ENCODE measurements at regions not wholly inside any gene's neighbourhood (a gene's known extent, or its start where the extent isn't known, plus 50 kb on each side); places are given as distances from the start of the nearest gene placed in this dataset.

DNA sequence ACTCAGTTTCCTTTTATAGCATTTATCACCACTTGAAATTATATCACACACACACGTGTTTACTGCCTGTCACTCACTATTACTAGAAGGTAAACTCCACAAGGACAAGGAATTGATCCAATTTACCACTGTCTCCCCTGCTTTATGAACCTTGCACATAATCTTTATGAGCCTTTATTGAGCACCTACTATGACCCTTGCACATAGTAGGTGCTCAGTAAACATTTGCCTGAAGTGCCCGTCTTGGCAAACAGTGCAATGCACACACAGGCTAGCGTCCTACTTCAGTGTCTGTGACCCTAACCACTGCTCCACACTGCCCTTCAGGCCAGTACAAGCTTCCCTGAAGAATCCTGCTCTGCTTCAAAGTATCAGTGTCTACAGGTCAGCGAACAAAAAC lies 237.7 kb upstream of the TMC3 start:
- H2AFZ ChIP-seq: no peak overlapping the region
- Mint-ChIP-seq H3K36me3 (ENCODE audit: low read depth) (no peaks in the 10 kb centered on the region), H3K4me1 (peaks cover 19% of the 10 kb centered on the region), H3K27me3 (ENCODE audit: insufficient read depth, low read depth, poor library complexity) (peaks cover 2% of the 10 kb centered on the region), H3K27ac (no peak overlapping the region), H3K4me3 (no peak overlapping the region), H3K9me3 (no peaks in the 10 kb centered on the region)
- H3K36me3 ChIP-seq (ENCODE audit: insufficient read depth): no peaks in the 10 kb centered on the region
- H4K20me1 ChIP-seq (replicated peaks; ENCODE audit: insufficient read depth): no peaks in the 10 kb centered on the region
- H3F3A ChIP-seq (replicated peaks; ENCODE audit: low read depth): no peaks in the 10 kb centered on the region
- no peaks in the 10 kb centered on the region for H3K9me2 ChIP-seq (ENCODE audit: insufficient read depth)
- H3K27ac ChIP-seq (ENCODE audit: low read depth): no peak overlapping the region
- no peaks in the 10 kb centered on the region for H3K27me3 ChIP-seq (ENCODE audit: insufficient read depth)
- H3K4me1 ChIP-seq (ENCODE audit: insufficient read depth): no peaks in the 10 kb centered on the region
- ATAC-seq: no peak
- H3K4me2 ChIP-seq: no peak overlapping the region
- TF ChIP-seq, protein P1, sequence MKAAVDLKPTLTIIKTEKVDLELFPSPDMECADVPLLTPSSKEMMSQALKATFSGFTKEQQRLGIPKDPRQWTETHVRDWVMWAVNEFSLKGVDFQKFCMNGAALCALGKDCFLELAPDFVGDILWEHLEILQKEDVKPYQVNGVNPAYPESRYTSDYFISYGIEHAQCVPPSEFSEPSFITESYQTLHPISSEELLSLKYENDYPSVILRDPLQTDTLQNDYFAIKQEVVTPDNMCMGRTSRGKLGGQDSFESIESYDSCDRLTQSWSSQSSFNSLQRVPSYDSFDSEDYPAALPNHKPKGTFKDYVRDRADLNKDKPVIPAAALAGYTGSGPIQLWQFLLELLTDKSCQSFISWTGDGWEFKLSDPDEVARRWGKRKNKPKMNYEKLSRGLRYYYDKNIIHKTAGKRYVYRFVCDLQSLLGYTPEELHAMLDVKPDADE (IDR thresholded peaks at IDR 0.05): no peak
- TF ChIP-seq, protein P2, sequence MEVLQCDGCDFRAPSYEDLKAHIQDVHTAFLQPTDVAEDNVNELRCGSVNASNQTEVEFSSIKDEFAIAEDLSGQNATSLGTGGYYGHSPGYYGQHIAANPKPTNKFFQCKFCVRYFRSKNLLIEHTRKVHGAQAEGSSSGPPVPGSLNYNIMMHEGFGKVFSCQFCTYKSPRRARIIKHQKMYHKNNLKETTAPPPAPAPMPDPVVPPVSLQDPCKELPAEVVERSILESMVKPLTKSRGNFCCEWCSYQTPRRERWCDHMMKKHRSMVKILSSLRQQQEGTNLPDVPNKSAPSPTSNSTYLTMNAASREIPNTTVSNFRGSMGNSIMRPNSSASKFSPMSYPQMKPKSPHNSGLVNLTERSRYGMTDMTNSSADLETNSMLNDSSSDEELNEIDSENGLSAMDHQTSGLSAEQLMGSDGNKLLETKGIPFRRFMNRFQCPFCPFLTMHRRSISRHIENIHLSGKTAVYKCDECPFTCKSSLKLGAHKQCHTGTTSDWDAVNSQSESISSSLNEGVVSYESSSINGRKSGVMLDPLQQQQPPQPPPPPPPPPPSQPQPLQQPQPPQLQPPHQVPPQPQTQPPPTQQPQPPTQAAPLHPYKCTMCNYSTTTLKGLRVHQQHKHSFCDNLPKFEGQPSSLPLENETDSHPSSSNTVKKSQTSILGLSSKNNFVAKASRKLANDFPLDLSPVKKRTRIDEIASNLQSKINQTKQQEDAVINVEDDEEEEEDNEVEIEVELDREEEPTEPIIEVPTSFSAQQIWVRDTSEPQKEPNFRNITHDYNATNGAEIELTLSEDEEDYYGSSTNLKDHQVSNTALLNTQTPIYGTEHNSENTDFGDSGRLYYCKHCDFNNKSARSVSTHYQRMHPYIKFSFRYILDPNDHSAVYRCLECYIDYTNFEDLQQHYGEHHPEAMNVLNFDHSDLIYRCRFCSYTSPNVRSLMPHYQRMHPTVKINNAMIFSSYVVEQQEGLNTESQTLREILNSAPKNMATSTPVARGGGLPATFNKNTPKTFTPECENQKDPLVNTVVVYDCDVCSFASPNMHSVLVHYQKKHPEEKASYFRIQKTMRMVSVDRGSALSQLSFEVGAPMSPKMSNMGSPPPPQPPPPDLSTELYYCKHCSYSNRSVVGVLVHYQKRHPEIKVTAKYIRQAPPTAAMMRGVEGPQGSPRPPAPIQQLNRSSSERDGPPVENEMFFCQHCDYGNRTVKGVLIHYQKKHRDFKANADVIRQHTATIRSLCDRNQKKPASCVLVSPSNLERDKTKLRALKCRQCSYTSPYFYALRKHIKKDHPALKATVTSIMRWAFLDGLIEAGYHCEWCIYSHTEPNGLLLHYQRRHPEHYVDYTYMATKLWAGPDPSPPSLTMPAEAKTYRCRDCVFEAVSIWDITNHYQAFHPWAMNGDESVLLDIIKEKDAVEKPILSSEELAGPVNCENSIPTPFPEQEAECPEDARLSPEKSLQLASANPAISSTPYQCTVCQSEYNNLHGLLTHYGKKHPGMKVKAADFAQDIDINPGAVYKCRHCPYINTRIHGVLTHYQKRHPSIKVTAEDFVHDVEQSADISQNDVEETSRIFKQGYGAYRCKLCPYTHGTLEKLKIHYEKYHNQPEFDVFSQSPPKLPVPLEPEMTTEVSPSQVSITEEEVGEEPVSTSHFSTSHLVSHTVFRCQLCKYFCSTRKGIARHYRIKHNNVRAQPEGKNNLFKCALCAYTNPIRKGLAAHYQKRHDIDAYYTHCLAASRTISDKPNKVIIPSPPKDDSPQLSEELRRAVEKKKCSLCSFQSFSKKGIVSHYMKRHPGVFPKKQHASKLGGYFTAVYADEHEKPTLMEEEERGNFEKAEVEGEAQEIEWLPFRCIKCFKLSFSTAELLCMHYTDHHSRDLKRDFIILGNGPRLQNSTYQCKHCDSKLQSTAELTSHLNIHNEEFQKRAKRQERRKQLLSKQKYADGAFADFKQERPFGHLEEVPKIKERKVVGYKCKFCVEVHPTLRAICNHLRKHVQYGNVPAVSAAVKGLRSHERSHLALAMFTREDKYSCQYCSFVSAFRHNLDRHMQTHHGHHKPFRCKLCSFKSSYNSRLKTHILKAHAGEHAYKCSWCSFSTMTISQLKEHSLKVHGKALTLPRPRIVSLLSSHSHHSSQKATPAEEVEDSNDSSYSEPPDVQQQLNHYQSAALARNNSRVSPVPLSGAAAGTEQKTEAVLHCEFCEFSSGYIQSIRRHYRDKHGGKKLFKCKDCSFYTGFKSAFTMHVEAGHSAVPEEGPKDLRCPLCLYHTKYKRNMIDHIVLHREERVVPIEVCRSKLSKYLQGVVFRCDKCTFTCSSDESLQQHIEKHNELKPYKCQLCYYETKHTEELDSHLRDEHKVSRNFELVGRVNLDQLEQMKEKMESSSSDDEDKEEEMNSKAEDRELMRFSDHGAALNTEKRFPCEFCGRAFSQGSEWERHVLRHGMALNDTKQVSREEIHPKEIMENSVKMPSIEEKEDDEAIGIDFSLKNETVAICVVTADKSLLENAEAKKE (CRISPR knock-in tag; IDR thresholded peaks at IDR 0.05): no peak
- TF ChIP-seq, protein P3, sequence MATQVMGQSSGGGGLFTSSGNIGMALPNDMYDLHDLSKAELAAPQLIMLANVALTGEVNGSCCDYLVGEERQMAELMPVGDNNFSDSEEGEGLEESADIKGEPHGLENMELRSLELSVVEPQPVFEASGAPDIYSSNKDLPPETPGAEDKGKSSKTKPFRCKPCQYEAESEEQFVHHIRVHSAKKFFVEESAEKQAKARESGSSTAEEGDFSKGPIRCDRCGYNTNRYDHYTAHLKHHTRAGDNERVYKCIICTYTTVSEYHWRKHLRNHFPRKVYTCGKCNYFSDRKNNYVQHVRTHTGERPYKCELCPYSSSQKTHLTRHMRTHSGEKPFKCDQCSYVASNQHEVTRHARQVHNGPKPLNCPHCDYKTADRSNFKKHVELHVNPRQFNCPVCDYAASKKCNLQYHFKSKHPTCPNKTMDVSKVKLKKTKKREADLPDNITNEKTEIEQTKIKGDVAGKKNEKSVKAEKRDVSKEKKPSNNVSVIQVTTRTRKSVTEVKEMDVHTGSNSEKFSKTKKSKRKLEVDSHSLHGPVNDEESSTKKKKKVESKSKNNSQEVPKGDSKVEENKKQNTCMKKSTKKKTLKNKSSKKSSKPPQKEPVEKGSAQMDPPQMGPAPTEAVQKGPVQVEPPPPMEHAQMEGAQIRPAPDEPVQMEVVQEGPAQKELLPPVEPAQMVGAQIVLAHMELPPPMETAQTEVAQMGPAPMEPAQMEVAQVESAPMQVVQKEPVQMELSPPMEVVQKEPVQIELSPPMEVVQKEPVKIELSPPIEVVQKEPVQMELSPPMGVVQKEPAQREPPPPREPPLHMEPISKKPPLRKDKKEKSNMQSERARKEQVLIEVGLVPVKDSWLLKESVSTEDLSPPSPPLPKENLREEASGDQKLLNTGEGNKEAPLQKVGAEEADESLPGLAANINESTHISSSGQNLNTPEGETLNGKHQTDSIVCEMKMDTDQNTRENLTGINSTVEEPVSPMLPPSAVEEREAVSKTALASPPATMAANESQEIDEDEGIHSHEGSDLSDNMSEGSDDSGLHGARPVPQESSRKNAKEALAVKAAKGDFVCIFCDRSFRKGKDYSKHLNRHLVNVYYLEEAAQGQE (IDR thresholded peaks at IDR 0.05; ENCODE audit: unreplicated experiment): no peak
- no peak for TF ChIP-seq NANOG (IDR thresholded peaks at IDR 0.05; ENCODE audit: borderline replicate concordance)
- no peak for TF ChIP-seq EZH2phosphoT487 (IDR thresholded peaks at IDR 0.05; ENCODE audit: unreplicated experiment)
- TF ChIP-seq ZNF114 (CRISPR knock-in tag; IDR thresholded peaks at IDR 0.05): no peak
- no peak for TF ChIP-seq JUNB (IDR thresholded peaks at IDR 0.05; ENCODE audit: unreplicated experiment)
- TF ChIP-seq CREB1 (CRISPR knock-in tag; IDR thresholded peaks at IDR 0.05; ENCODE audit: low read depth): no peak
- no peak for TF ChIP-seq ZNF331 (CRISPR knock-in tag; IDR thresholded peaks at IDR 0.05; ENCODE audit: low read depth)
- TF ChIP-seq, protein P4, sequence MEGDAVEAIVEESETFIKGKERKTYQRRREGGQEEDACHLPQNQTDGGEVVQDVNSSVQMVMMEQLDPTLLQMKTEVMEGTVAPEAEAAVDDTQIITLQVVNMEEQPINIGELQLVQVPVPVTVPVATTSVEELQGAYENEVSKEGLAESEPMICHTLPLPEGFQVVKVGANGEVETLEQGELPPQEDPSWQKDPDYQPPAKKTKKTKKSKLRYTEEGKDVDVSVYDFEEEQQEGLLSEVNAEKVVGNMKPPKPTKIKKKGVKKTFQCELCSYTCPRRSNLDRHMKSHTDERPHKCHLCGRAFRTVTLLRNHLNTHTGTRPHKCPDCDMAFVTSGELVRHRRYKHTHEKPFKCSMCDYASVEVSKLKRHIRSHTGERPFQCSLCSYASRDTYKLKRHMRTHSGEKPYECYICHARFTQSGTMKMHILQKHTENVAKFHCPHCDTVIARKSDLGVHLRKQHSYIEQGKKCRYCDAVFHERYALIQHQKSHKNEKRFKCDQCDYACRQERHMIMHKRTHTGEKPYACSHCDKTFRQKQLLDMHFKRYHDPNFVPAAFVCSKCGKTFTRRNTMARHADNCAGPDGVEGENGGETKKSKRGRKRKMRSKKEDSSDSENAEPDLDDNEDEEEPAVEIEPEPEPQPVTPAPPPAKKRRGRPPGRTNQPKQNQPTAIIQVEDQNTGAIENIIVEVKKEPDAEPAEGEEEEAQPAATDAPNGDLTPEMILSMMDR (conservative IDR thresholded peaks at IDR 0.05; ENCODE audit: low read depth in 2 of 2): no peak
- TF ChIP-seq EZH2 (IDR thresholded peaks at IDR 0.05; ENCODE audit: low read depth, unreplicated experiment): no peak
- TF ChIP-seq STAT1 (IDR thresholded peaks at IDR 0.05; ENCODE audit: unreplicated experiment): no peak
- TF ChIP-seq POLR2AphosphoS5 (IDR thresholded peaks at IDR 0.05; ENCODE audit: low read depth): no peak
- H3K79me2 ChIP-seq (replicated peaks; ENCODE audit: insufficient read depth): no peaks in the 10 kb centered on the region
- H3K4me3 ChIP-seq: no peak overlapping the region
- no peak for DNase-seq (ENCODE audit: low spot score)

Measured in GM23338 (cell line).